HG03060 (cell line): ENCODE measurements at regions not wholly inside any gene's neighbourhood (a gene's known extent, or its start where the extent isn't known, plus 50 kb on each side); places are given as distances from the start of the nearest gene placed in this dataset.

Experiments used
- ATAC-seq: cut with Tn5 transposase; IDR thresholded peaks from one replicate; pipeline ENCODE4 v1.9.1; 2021; ENCODE audit warnings: low read depth, moderate number of reproducible peaks; ENCODE audit not compliant: unreplicated experiment

DNA sequence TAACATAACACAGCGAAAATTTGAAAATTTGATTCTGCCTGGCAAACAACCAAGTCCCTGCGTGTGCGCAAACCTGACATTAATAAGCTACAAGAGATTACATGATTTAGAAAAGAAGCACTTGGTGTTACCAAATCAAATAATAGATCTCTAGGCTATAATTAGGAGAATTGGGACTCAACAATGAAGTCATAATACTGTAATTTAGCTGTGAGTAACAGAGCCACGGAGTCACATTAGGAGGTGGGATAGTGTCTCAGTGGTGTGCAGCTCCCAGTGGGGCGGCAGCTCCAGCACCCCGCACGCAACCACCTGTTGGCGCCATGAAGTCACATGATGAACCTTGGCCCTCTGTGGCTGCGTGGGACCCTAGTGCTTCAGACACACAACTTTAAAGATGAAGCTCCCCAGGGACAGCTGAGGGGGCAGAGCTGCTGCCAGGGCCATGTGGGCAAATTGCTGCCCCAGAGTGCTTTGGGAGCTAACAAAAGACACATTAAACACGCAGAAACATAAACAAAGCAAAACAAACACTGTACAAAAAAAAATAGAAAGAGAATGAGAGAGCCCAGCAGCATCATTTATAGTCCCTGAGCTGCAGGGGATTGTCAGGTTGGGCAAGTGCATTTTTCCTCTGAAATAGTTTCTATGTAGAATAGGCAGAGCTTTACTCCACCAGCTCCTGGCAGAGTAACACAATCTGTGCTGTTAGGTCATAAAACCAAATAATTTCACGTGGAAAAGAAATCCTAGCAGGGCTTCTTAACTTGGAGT is 605.6 kb downstream of the SOX6 start:
- ATAC-seq: no peak

DNA sequence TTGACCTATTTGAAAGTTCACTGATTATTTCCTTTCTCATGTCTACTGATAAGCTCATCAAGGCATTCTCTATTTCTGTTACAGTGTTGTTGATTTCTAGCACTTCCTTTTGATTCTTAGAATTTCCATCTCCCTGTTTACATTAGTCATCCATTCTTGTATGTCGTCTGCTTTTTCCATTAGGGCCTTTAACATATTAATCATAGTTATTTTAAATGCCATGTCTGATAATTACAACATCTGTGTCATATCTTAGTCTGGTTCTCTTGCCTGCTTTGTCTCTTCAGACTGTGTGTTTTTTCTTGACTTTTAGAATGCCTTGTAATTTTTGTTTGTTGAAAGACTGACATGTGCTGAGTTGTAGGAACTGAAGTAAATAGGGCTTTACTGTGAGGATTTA is 602.1 kb downstream of the SOX6 start:
- no peak for ATAC-seq

DNA sequence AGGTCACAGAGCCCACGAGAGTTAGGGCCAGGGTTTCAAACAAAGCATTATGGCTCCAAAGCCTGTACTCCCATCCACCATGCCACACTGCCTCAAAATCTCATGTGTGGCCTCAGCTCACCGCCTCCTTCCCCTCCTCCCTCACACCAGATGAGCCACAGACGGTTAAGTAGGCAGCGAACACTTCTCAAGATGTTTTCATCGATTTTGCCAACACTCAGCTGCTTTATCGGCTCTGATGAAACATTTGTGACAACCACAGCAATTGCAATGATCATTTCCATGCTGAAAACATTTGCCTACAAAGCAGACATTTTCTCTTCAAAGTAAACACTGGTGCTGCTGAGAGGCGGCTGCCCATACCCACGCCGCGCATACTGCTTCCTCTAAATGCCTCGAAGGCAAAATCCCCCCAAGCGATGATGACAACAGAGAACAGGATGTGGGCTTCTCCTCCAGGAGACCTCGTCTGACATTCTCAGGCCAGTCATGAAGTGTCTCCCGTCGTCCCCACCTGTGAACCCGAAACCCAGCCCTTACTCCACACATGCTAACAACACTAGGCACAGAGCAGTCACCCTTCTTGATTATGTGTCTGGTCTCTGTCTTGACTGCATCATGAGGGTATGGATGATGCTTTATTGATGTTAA is 599.2 kb downstream of the SOX6 start:
- ATAC-seq: no peak

DNA sequence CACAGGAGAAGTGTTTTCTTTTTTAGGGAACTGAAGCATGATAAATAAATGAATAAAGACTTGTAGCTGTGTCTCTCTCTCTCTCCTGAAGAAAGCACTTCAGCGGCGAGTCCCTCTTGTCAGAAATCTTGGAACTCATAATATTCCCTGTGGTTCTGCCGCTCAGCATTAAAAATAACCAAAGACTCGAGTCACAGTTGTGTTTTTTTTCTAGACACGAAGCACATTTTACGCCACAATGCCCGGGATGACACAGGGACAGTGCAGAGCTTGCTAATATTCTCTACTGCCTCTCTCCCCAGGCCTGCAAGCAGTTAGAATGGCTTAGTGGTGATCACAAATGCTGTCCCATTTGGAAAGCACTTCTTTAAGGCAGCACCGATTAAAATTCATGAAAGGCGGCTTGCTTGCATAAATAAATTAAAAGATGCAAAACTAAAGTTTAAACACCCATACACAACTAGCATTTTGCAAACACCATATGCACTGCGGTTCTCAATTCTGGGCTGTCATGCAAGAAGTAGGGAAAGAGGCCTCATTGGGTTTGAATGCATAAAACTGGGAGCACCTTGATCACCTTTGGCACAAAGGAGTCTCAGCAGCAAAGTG is 597.4 kb downstream of the SOX6 start:
- no peak for ATAC-seq

DNA sequence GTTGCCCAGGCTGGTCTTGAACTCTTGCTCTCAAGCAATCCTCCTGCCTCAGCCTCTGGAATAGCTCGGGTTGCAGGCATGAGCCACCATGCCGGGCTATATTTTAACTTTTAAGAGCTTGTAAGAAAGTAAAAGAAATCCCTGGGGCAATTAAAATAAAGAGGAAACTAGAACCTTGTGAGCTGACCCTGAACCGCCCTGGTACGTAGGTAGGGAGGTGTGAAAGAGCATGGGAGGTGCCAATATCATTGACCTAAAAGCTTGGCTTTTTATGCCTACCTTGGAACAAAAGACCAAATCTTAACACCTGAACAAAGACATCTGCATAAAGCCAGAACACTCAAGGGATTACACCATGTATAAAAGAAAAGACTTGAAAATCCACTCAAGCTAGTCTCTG is 595.1 kb downstream of the SOX6 start:
- ATAC-seq: no peak

DNA sequence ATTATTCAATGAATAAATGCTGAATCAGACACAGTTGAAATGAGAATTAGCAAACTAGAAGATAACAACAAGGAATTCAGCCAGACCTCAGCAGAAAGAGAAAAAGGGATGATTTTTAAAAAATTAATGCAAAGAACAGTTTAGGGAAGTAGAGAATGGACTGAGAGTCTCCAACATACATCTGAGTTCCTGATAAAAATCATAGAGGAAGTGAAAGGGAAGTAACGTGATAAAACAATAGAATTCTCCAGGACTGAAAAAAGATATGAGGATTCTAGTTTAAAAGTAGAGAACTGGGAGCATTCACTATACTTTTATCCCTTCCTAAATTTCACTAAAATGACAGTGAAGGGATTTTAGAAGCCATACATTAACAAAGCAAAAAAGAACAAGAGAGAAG is 592.0 kb downstream of the SOX6 start:
- no peak for ATAC-seq

DNA sequence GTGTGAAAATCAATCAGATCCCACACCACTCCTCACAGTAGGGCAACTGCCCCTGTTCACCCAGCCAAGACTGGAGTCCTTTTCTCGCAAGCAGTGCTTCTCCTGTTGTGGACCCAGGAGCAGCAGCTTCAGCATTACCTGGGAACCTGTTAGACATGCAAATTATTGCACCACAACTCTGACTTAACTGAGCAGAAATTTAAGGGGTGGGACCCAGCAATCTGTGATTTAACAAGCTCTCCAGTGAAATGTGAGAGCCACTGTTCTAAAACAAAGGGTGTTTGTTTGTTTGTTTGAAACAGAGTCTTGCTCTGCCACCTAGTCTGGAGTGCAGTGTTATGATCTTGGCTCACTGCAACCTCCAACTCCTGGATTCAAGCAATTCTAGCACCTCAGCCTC is 591.4 kb downstream of the SOX6 start:
- no peak for ATAC-seq

DNA sequence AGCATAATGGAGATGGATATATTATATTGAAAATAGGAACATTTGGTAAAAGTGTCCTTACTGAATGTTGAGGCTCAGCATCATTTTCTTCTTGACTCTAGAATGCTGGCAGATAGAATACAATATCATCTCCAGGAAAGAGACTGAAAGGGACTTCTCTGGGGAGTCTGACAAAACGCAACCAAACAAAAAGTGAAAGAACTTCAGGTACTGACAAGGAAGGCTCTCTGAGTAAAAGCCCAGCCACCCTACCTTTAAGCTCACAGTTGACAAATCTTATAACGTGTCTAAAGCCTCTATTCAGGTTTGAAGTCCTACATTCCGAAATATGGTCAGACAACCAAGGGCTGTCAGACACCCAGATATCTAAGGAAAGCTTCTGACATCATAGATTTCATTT is 590.8 kb downstream of the SOX6 start:
- ATAC-seq: no peak

DNA sequence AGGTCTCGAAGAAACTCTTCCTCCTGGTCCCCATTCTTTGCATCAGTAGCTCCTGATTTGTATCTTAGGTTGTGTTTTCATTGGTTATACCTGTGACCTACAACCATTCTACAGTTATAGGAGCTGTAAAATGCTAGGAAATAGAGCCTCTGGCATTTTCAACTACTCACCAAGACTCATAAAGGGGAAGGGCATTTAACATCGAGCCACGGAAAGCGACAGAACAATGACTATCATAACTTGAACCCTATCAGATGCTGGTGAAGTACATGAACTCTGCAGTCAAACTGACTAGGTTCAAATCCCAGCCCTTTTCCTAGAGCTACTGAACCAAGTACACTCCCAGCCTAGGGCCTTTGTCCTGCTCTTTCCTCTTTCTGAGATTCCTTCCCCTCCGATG is 588.0 kb downstream of the SOX6 start:
- ATAC-seq: no peak

DNA sequence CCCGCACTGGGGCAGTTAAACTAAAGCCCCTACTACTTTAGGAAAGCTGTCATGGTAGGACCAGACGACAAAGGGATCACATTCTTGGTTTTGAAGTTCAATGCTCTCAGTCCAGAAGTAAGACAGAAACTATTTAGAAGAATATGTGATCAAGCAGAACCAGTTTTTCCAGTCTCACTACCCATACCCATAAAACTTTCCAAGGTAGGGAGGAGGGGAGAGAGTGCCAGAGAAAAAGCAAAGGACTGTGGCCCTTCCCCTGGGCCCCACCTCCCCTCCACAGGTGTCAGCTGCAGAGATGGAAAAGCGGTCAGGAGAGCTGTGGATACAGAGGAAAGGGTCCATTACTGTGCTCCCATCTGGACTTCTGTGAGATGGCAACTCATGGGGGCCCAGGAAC is 587.1 kb downstream of the SOX6 start:
- ATAC-seq: no peak

DNA sequence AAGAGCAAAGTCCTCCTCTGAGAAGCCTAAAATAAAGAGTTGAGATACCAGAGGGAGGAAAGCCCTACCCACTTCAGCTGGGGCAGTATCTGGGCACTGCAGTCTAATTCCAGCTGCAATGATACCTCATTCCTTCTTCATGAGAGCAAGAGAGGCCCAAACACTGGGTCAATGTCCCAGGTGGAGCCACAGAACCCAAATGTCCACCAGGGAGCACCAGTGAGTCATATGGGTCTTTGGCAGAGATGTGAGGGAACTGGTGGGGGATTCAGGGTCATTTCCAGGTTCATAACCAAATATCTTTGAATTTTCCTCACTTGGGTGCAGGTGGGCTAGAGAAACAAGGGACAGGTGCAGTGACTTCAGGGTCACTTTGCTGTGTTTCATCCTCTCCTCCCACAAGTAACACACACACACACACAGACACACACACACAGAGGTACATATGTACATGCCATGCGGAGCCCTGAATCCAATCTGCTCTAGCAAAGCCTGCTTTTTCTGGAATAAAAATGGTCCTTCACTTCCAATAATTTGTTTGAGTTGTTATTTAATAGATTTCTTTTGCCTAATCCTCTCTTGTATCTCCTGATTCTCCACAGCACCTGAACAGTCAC is 585.4 kb downstream of the SOX6 start:
- ATAC-seq: no peak

DNA sequence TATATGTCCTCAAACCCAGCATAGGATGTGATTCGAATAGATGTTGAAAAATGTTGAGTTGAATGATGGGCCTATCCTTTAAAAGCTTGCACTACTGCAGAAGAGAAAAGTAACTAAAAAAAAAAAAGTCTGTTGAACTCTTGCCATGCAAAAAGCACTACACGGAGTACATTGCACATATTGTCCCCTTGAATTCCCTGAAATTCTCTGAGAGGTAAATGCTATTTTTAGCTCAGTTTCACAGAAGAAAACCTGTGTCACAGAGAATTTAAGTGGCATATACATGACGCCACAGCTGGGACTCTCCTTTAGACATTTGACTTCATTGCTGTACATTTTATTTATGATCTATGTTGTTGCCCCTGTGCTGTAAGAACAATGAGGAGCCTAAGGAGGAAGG is 583.8 kb downstream of the SOX6 start:
- ATAC-seq: no peak

DNA sequence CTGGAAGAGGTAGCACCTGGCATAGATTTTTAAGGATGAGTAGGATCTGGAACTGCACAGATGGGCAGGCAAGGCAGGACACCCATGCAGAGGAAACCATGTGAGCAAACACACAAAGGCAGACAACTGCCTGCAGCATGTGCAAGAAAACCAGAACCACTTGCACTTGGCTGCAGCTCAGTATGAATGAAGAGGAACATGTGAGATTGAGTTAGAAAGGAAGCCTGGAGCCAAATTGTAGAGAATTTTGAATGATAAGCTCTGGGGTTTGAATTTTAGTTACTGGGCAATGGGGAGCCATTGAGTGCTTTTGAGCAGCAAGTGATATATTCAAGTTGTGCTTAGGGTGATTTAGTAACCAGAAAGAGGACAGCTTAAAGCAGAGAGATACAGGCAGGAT is 583.4 kb downstream of the SOX6 start:
- no peak for ATAC-seq

DNA sequence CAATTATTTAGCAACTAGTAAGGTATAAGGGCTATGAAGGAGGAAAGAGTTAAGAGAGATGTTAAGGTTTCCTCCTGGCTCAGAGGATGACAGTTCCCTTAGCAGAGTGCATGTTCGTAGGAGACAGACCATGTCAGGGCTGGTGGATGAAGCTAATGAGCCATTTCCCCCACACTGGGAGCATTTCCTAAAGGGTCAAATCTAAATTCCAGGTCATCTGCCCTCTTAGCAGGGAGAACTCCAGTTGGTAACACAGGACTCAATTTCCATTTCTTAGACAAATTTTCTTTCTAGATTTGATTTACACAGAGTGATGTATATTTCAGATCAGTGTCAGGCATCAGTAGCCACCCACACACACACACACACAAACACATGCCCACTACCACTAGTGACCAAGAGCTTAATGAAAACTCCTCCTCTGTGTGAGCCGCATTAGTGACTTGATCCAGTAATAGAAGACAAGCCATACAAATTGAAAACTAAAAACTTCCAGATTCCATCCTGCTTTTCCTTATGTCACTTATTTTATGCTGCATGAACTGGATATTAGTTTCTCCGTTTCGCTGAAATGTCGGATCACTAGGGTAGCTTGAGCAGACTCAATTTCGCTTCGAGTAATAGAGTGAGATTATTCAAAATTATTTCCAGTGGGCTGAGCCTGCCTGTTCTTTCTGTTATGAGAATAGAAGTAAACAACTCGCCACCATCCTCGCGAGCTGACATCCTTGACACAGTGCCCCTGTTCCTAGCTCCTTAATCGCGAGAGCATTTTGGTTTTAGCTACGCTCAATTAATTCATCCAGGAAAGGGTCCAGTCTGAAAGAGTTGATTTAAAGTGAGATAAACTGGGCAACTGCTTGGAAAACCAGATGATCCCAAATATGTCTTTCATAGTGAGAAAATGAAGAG is 582.6 kb downstream of the SOX6 start:
- ATAC-seq: no peak

DNA sequence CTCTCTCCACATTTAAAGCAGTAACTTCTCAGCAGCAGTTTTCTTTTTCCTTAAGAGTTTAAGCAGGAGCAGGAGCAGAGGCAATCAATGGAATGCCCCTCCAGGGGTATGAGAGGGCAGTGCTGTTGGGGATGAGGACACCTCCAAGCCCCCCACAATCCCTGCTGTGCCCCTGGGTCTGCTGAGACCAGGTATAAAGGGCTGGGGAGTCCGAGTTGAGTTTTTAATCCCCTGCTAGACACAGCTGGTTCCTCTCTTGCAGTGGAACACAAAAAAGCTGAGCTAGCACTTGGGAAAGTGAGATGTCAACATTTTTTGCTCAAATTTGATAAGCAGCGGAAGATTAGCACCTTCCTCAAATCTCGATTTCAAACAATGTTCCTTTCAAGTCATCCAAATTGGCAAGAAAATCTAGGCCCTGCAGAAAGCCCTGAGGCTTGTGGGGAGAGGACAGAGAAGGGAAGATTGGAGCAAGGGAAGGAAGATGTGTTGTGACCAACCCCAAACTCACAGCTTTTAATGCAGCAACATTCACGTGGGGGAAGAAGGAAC is 581.9 kb downstream of the SOX6 start:
- no peak for ATAC-seq

DNA sequence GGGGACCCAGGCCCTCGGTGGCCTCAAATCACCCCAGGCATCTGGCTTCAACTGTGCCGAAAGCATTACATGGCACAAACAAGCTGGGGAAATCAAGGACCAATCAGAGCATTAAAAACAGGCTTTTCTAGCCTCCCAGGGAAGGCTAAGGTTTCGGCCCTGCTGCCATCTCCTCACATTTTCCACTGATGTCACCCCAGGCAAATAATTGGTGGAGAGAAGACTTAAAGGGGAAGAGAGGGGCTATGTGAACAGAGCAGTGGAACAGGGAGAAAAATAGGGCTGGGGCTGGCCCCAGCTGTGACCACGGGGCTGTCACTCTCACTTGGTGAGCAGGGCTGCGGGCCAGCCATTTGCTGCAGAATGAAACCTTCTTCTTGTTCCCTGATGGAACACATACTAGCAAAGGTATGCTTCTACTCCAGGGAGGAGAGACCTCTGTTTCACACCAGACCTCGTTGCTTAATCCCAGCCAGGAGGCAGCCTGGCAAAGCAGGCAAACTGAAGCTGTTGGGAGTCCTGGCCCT is 581.3 kb downstream of the SOX6 start:
- no peak for ATAC-seq

DNA sequence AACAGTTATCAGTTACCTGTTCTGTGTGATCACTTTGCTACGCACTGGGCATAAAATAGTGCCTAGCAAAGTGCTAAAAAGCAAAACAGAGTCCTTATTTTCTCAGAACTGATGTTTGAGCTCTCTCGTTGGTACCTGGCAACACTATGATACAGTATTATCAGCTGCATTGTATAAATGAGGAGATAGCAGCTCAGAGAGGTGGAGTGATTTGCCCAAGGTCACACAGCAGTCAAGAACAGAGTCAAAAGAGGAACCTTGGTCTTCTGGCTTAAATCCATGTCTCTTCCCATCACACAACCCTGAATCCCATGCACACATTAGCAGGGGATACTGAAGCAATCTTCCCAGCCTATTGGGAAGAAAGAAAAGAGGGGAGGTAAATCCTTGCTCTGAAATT is 580.5 kb downstream of the SOX6 start:
- ATAC-seq: no peak

DNA sequence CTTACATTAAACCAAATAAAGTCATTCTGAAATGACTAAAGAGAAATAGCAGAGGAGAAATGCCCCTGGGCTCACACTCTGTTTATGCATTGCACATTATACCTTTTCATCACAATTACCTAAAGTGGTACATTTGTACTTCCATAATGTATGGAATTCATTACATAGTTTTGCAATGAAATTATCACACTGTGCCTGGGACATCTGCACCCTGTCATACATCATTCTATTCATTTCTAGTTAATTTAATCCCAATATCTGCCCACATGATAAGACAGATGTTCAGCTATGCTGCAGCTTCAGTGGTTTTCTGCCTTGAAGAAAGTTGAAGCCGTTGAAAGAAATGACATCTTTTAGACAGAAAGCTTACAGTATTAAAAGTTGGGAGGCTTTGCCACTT is 580.0 kb downstream of the SOX6 start:
- ATAC-seq: no peak

DNA sequence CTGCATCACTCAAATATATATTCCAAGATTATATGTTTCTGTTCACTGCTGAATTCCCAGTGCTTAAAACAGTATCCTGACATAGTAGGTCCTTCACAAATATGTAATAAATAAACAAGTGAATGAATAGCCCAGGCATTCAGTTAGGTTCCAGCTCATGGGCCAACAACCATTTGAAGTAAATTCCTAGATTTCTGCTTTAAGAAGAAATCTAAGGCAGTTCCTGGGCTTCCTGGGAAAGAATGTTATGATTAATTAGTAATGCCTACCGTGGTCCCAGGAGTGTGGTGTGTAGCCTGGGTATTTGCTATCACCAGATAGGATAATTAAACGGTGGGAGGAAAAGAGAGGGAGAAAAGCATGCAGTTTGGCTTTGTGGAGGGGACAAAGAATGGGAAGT is 576.8 kb downstream of the SOX6 start:
- ATAC-seq: no peak

DNA sequence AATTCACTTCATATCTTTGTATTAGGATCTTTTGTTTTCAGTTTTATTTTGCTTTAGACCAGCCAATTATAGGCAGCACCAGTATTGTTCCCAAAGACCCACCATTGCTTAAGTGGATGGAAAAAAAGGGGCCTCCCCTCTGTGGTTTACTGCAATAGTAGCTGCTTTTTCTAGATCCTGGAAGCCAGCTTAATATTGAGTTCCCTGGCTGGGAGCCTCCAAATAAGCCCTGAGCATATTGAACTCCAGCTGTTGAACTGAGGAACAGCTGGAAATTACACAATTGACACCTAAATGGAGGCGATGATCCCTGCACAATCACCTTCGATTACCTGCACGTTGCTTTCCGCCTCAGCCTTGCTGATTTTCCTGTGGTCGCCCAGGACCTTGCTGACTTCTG is 576.0 kb downstream of the SOX6 start:
- ATAC-seq: no peak
